Bronchial epithelial cell (primary cell): ENCODE measurements at regions not wholly inside any gene's neighbourhood (a gene's known extent, or its start where the extent isn't known, plus 50 kb on each side); places are given as distances from the start of the nearest gene placed in this dataset.
A peak's percentile ranks its signal among the peaks of the same experiment; 100 is the strongest.

Experiments used
- DNase-seq: peaks from one replicate; pipeline ENCODE4 v3.0.0-alpha.2; 2010; ENCODE audit warnings: low read depth
- FAIRE-seq: peaks from 2 replicates; lab custom pipeline; 2011; peaks lifted over from hg19 to GRCh38; lab: Jason Lieb, UNC
- H3K27me3 ChIP-seq: 2 replicates; pipeline ENCODE4 v1.5.1; 2011; ENCODE audit warnings: low read length; ENCODE audit not compliant: control insufficient read depth, insufficient read depth
- H3K36me3 ChIP-seq: 2 replicates; pipeline ENCODE4 v1.5.1; 2011; ENCODE audit warnings: low read length; ENCODE audit not compliant: control insufficient read depth, insufficient read depth
- H3K4me3 ChIP-seq: 2 replicates; pipeline ENCODE4 v1.5.1; 2011; ENCODE audit warnings: mild to moderate bottlenecking, low read depth, low read length, control low read depth
- CTCF ChIP-seq: IDR thresholded peaks from 2 replicates; pipeline ENCODE4 v1.5.1; 2011; ENCODE audit warnings: mild to moderate bottlenecking, moderate library complexity, low read length, control low read depth, inconsistent platforms; ENCODE audit not compliant: insufficient read depth, severe bottlenecking

- no peak for FAIRE-seq
- Histone ChIP-seq H3K27me3 (no peaks in the 10 kb centered on the region), H3K36me3 (no peaks in the 10 kb centered on the region), H3K4me3 (no peak overlapping the region)
- DNase-seq: no peak
- TF ChIP-seq CTCF: no peak
Observed at GRCh38 chr12:102726686-102727085, 190.4 kb downstream of the PAH start.

- H3K27me3 ChIP-seq: no peaks in the 10 kb centered on the region
Observed at GRCh38 chr12:102722147-102722546, 194.9 kb downstream of the PAH start.

GRCh38 chr12:102708108-102708507 lies 208.9 kb downstream of the PAH start:
- no peaks in the 10 kb centered on the region for H3K27me3 ChIP-seq
- FAIRE-seq (no peak), DNase-seq (peak; percentile 17)
- no peaks in the 10 kb centered on the region for H3K36me3 ChIP-seq
- H3K4me3 ChIP-seq: no peak overlapping the region
- TF ChIP-seq CTCF: no peak

More at GRCh38 chr12:102722147-102722546, 194.9 kb downstream of the PAH start:
- no peak for DNase-seq
- no peak for FAIRE-seq
- H3K4me3 ChIP-seq: no peak overlapping the region
- no peak for TF ChIP-seq CTCF
- no peaks in the 10 kb centered on the region for H3K36me3 ChIP-seq

GRCh38 chr12:102702447-102703114 lies 214.5 kb downstream of the PAH start:
- FAIRE-seq (no peak), DNase-seq (peak; percentile 46)
- no peaks in the 10 kb centered on the region for H3K36me3 ChIP-seq
- no peaks in the 10 kb centered on the region for H3K27me3 ChIP-seq
- TF ChIP-seq CTCF: peak; percentile 57
- no peak overlapping the region for H3K4me3 ChIP-seq

GRCh38 chr12:102696045-102696444 lies 215.7 kb upstream of the IGF1 start:
- DNase-seq: no peak

More at GRCh38 chr12:102696045-102696444, 215.7 kb upstream of the IGF1 start:
- FAIRE-seq: no peak
- no peak overlapping the region for H3K4me3 ChIP-seq
- H3K27me3 ChIP-seq: no peaks in the 10 kb centered on the region
- no peak for TF ChIP-seq CTCF
- H3K36me3 ChIP-seq: no peaks in the 10 kb centered on the region
